ENCODE measurements at regions not wholly inside any gene's neighbourhood (a gene's known extent, or its start where the extent isn't known, plus 50 kb on each side); places are given as distances from the start of the nearest gene placed in this dataset.

- peaks cover 18% of the 10 kb centered on the region for H3K27me3 ChIP-seq (ENCODE audit: insufficient read depth, poor library complexity, severe bottlenecking)
- H3K36me3 ChIP-seq (ENCODE audit: low read depth), result no peaks in the 10 kb centered on the region; the same call in 1 of the 2 replicates
- no peak for ATAC-seq (ENCODE audit: low read depth)
- DNase-seq (ENCODE audit: low spot score), result no peak
- H3K4me3 ChIP-seq (ENCODE audit: severe bottlenecking), result no peak overlapping the region
- no peaks in the 10 kb centered on the region for H3K9me3 ChIP-seq (ENCODE audit: severe bottlenecking)
- no peak overlapping the region for H3K27ac ChIP-seq (ENCODE audit: poor library complexity, severe bottlenecking)
- no peak for TF ChIP-seq CTCF (IDR thresholded peaks at IDR 0.05; ENCODE audit: poor library complexity, severe bottlenecking)
- no peaks in the 10 kb centered on the region for H3K4me1 ChIP-seq (ENCODE audit: insufficient read depth, poor library complexity, severe bottlenecking)
These were observed 80.3 kb upstream of the CES5A start for GRCh38 chr16:55955424-55955823.

- Histone ChIP-seq H3K4me1 (ENCODE audit: insufficient read depth, poor library complexity, severe bottlenecking) (no peaks in the 10 kb centered on the region), H3K9me3 (ENCODE audit: severe bottlenecking) (no peaks in the 10 kb centered on the region), H3K36me3 (ENCODE audit: low read depth) (no peaks in the 10 kb centered on the region; the same call in 1 of the 2 replicates), H3K27ac (ENCODE audit: poor library complexity, severe bottlenecking) (no peak overlapping the region), H3K4me3 (ENCODE audit: severe bottlenecking) (no peak overlapping the region), H3K27me3 (ENCODE audit: insufficient read depth, poor library complexity, severe bottlenecking) (peaks cover 18% of the 10 kb centered on the region)
- ATAC-seq (ENCODE audit: low read depth), result no peak
- TF ChIP-seq CTCF (IDR thresholded peaks at IDR 0.05; ENCODE audit: poor library complexity, severe bottlenecking), result no peak
- DNase-seq (ENCODE audit: low spot score), result no peak
These were observed 79.7 kb upstream of the CES5A start for GRCh38 chr16:55954906-55955305.

GRCh38 chr16:55949518-55949917 lies 74.3 kb upstream of the CES5A start:
- ATAC-seq (ENCODE audit: low read depth), result peak; percentile 81
- Histone ChIP-seq H3K4me1 (ENCODE audit: insufficient read depth, poor library complexity, severe bottlenecking) (no peaks in the 10 kb centered on the region), H3K9me3 (ENCODE audit: severe bottlenecking) (no peaks in the 10 kb centered on the region), H3K27ac (ENCODE audit: poor library complexity, severe bottlenecking) (no peak overlapping the region), H3K36me3 (ENCODE audit: low read depth) (no peaks in the 10 kb centered on the region; the same call in 1 of the 2 replicates), H3K4me3 (ENCODE audit: severe bottlenecking) (no peak overlapping the region), H3K27me3 (ENCODE audit: insufficient read depth, poor library complexity, severe bottlenecking) (peaks cover 18% of the 10 kb centered on the region)
- TF ChIP-seq CTCF (IDR thresholded peaks at IDR 0.05; ENCODE audit: poor library complexity, severe bottlenecking), result no peak
- DNase-seq (ENCODE audit: low spot score), result no peak

GRCh38 chr16:55948230-55948629 lies 73.1 kb upstream of the CES5A start:
- DNase-seq (ENCODE audit: low spot score), result no peak
- no peak for TF ChIP-seq CTCF (IDR thresholded peaks at IDR 0.05; ENCODE audit: poor library complexity, severe bottlenecking)
- Histone ChIP-seq H3K27ac (ENCODE audit: poor library complexity, severe bottlenecking) (no peak overlapping the region), H3K4me3 (ENCODE audit: severe bottlenecking) (no peak overlapping the region), H3K9me3 (ENCODE audit: severe bottlenecking) (no peaks in the 10 kb centered on the region), H3K36me3 (ENCODE audit: low read depth) (no peaks in the 10 kb centered on the region; the same call in 1 of the 2 replicates), H3K27me3 (ENCODE audit: insufficient read depth, poor library complexity, severe bottlenecking) (peaks cover 13% of the 10 kb centered on the region), H3K4me1 (ENCODE audit: insufficient read depth, poor library complexity, severe bottlenecking) (no peaks in the 10 kb centered on the region)
- ATAC-seq (ENCODE audit: low read depth), result no peak

- ATAC-seq (ENCODE audit: low read depth) (no peak), DNase-seq (ENCODE audit: low spot score) (no peak)
- Histone ChIP-seq H3K27ac (ENCODE audit: poor library complexity, severe bottlenecking) (no peak overlapping the region), H3K36me3 (ENCODE audit: low read depth) (no peaks in the 10 kb centered on the region; the same call in 1 of the 2 replicates), H3K9me3 (ENCODE audit: severe bottlenecking) (no peaks in the 10 kb centered on the region), H3K4me1 (ENCODE audit: insufficient read depth, poor library complexity, severe bottlenecking) (no peaks in the 10 kb centered on the region), H3K27me3 (ENCODE audit: insufficient read depth, poor library complexity, severe bottlenecking) (peaks cover 13% of the 10 kb centered on the region), H3K4me3 (ENCODE audit: severe bottlenecking) (no peak overlapping the region)
- TF ChIP-seq CTCF (IDR thresholded peaks at IDR 0.05; ENCODE audit: poor library complexity, severe bottlenecking), result no peak
These were observed 72.2 kb upstream of the CES5A start for GRCh38 chr16:55947366-55947765.

Data from RWPE2 (cell line).